PC-9 (cell line): ENCODE measurements at regions not wholly inside any gene's neighbourhood (a gene's known extent, or its start where the extent isn't known, plus 50 kb on each side); places are given as distances from the start of the nearest gene placed in this dataset.
"Not testable (repeated sequence)": the region's sequence is repeated elsewhere in the genome, so short reads cannot be mapped to it uniquely, and the experiment has no call there.

Experiments
- BruUV-seq: library from RNA; stranded (reverse); fragments of 400-500 nt; replicated peaks from 2 replicates; lab custom pipeline; 2021; lab: Mats Ljungman, UMichigan
- CTCF ChIA-PET: fragments of 300-600 bp; sonication (Branson Sonifier 250); formaldehyde crosslinking; loops from one replicate; lab custom pipeline; 2022; ENCODE audit warnings: antibody characterized with exemption; lab: Charles Lee
- POLR2A ChIA-PET: fragments of 300-600 bp; sonication (Branson Sonifier 250); formaldehyde crosslinking; loops from one replicate; lab custom pipeline; 2022; ENCODE audit warnings: antibody characterized with exemption; ENCODE audit not compliant: unreplicated experiment; lab: Charles Lee
- DNase-seq, 2 experiments: peaks; one replicate each; pipeline versions ENCODE4 v3.0.0 to v3.0.0-alpha.2; 2015 to 2022; ENCODE audit warnings: mixed read lengths in 1 of 2
- H2AFZ ChIP-seq: fragments of 200-600 bp; sonication (generic); 2 replicates; pipeline ENCODE4 v1.8.1; 2017; ENCODE audit warnings: antibody characterized with exemption
- H3F3A ChIP-seq: fragments of 200-600 bp; sonication (generic); 2 replicates; pipeline ENCODE4 v1.8.1; 2017; ENCODE audit warnings: antibody characterized with exemption, mild to moderate bottlenecking, low read depth; ENCODE audit not compliant: insufficient read depth
- H3K27ac ChIP-seq: fragments of 200-600 bp; sonication (generic); 2 replicates; pipeline ENCODE4 v1.6.1; 2016; ENCODE audit warnings: mixed run types
- H3K27me3 ChIP-seq: fragments of 200-600 bp; sonication (generic); 2 replicates; pipeline ENCODE4 v1.6.1; 2016; ENCODE audit warnings: low read depth, mixed run types; ENCODE audit not compliant: insufficient read depth
- H3K36me3 ChIP-seq: fragments of 200-600 bp; sonication (generic); 2 replicates; pipeline ENCODE4 v1.6.1; 2016; ENCODE audit warnings: low read depth, mixed run types
- H3K4me1 ChIP-seq: fragments of 200-600 bp; sonication (generic); replicated peaks from 2 replicates; pipeline ENCODE4 v1.6.1; 2016; ENCODE audit warnings: mixed run types; ENCODE audit not compliant: insufficient read depth
- H3K4me2 ChIP-seq: fragments of 200-600 bp; sonication (generic); 2 replicates; pipeline ENCODE4 v1.6.1; 2017; ENCODE audit warnings: mixed run types
- H3K4me3 ChIP-seq: fragments of 200-600 bp; sonication (generic); 2 replicates; pipeline ENCODE4 v1.6.1; 2016; ENCODE audit warnings: mixed run types
- H3K79me2 ChIP-seq: fragments of 200-600 bp; sonication (generic); 2 replicates; pipeline ENCODE4 v1.6.1; 2017; ENCODE audit warnings: low read depth, mixed run types
- H3K9me2 ChIP-seq: fragments of 200-600 bp; sonication (generic); 2 replicates; pipeline ENCODE4 v1.8.1; 2017; ENCODE audit warnings: mild to moderate bottlenecking; ENCODE audit not compliant: insufficient read depth
- H3K9me3 ChIP-seq: fragments of 200-600 bp; sonication (generic); 2 replicates; pipeline ENCODE4 v1.8.1; 2016; ENCODE audit warnings: low read depth; ENCODE audit not compliant: insufficient read depth
- H4K20me1 ChIP-seq: fragments of 200-600 bp; sonication (generic); 2 replicates; pipeline ENCODE4 v1.8.1; 2017; ENCODE audit not compliant: insufficient read depth
- CTCF ChIP-seq: fragments of 200-600 bp; sonication (generic); conservative IDR thresholded peaks from 2 replicates; pipeline ENCODE4 v1.6.1; 2017; ENCODE audit warnings: mixed run types, antibody characterized with exemption, mild to moderate bottlenecking, moderate library complexity
- EZH2 ChIP-seq: fragments of 200-600 bp; sonication (generic); IDR thresholded peaks from 2 replicates; pipeline ENCODE4 v1.8.0; 2017; ENCODE audit warnings: antibody characterized with exemption, low read depth
- intact Hi-C: fragments of 100-400 bp; cut with micrococcal nuclease; formaldehyde crosslinking; loops from one replicate; pipeline ENCODE4 v1.10.0; 2022; ENCODE audit not compliant: unreplicated experiment

GRCh38 chr3:193927413-193928206, 208.3 kb upstream of the HES1 start:
- Histone ChIP-seq H3F3A (peaks cover 25% of the 10 kb centered on the region; the same call in 1 of the 2 replicates), H3K4me1 (peaks cover 28% of the 10 kb centered on the region), H3K9me3 (peaks cover 12% of the 10 kb centered on the region)
- H3K27me3 ChIP-seq, H2AFZ ChIP-seq, H4K20me1 ChIP-seq, H3K4me3 ChIP-seq, CTCF ChIA-PET, H3K27ac ChIP-seq, H3K9me2 ChIP-seq, DNase-seq, BruUV-seq, POLR2A ChIA-PET, H3K4me2 ChIP-seq, H3K79me2 ChIP-seq, H3K36me3 ChIP-seq: not testable (repeated sequence)
- intact Hi-C loops: loop anchor here (5.0 kb wide), 1 partner anchor 205 kb away; no protein-coding TSS in a partner anchor

- Histone ChIP-seq H3F3A (peaks cover 25% of the 10 kb centered on the region; the same call in 1 of the 2 replicates), H3K4me1 (peaks cover 28% of the 10 kb centered on the region), H3K27ac (peak overlapping the region; percentile 54), H3K4me2 (peak overlapping the region; percentile 18), H2AFZ (no peak overlapping the region), H3K79me2 (no peaks in the 10 kb centered on the region), H3K9me3 (peaks cover 2% of the 10 kb centered on the region), H4K20me1 (no peaks in the 10 kb centered on the region), H3K9me2 (no peaks in the 10 kb centered on the region), H3K4me3 (no peak overlapping the region), H3K27me3 (no peaks in the 10 kb centered on the region), H3K36me3 (no peaks in the 10 kb centered on the region)
- intact Hi-C loops: loop anchor here (5.0 kb wide), 1 partner anchor 204 kb away; no protein-coding TSS in a partner anchor
- ChIA-PET CTCF (interaction anchor here (0.8 kb wide), 1 partner anchor 12 kb away, joined by 3 read pairs; no protein-coding TSS in a partner anchor), POLR2A (interaction anchor here (0.6 to 1.1 kb wide), 7 partner anchors 9 to 75 kb away, joined by 3 to 11 read pairs (median 4); no protein-coding TSS in a partner anchor)
- BruUV-seq: no TSS peak
- peak; percentile 42 to 88 for DNase-seq
- TF ChIP-seq CTCF (no peak), EZH2 (no peak)
Observed at GRCh38 chr3:193928354-193929209, 207.4 kb upstream of the HES1 start.

GRCh38 chr3:193929373-193929772, 206.6 kb upstream of the HES1 start:
- intact Hi-C loops: loop anchor here (5.0 kb wide), 1 partner anchor 203 kb away; no protein-coding TSS in a partner anchor
- CTCF ChIA-PET: no interaction called here

More at GRCh38 chr3:193929373-193929772, 206.6 kb upstream of the HES1 start:
- TF ChIP-seq CTCF: no peak
- TF ChIP-seq EZH2: no peak
- Histone ChIP-seq H3K36me3 (no peaks in the 10 kb centered on the region), H4K20me1 (no peaks in the 10 kb centered on the region), H3K4me3 (no peak overlapping the region), H3K4me1 (peaks cover 28% of the 10 kb centered on the region), H3K9me3 (no peaks in the 10 kb centered on the region; the same call in 1 of the 2 replicates), H3K4me2 (peak overlapping the region; percentile 18), H3K79me2 (no peaks in the 10 kb centered on the region), H3K27me3 (no peaks in the 10 kb centered on the region), H3K9me2 (no peaks in the 10 kb centered on the region), H2AFZ (no peak overlapping the region), H3F3A (peaks cover 25% of the 10 kb centered on the region; the same call in 1 of the 2 replicates), H3K27ac (peak overlapping the region; percentile 54)
- no TSS peak for BruUV-seq
- no peak for DNase-seq
- POLR2A ChIA-PET: interaction anchor here (0.6 to 1.1 kb wide), 6 partner anchors 8 to 74 kb away, joined by 3 to 11 read pairs (median 4); no protein-coding TSS in a partner anchor
